ENCODE measurements at regions not wholly inside any gene's neighbourhood (a gene's known extent, or its start where the extent isn't known, plus 50 kb on each side); places are given as distances from the start of the nearest gene placed in this dataset.

- TF ChIP-seq ZC3H10 (CRISPR knock-in tag; IDR thresholded peaks at IDR 0.05) (no peak), RARB (CRISPR knock-in tag; IDR thresholded peaks at IDR 0.05) (no peak), TOX (CRISPR knock-in tag; IDR thresholded peaks at IDR 0.05; ENCODE audit: borderline replicate concordance) (no peak), CSRNP3 (CRISPR knock-in tag; IDR thresholded peaks at IDR 0.05) (no peak), GLIS3 (CRISPR knock-in tag; IDR thresholded peaks at IDR 0.05) (no peak), ZFP30 (CRISPR knock-in tag; IDR thresholded peaks at IDR 0.05) (no peak), ZNF565 (CRISPR knock-in tag; conservative IDR thresholded peaks at IDR 0.05; ENCODE audit: low read depth) (no peak), CREB5 (CRISPR knock-in tag; IDR thresholded peaks at IDR 0.05; ENCODE audit: low read depth) (no peak), PATZ1 (CRISPR knock-in tag; IDR thresholded peaks at IDR 0.05; ENCODE audit: borderline replicate concordance) (no peak)
- no peak for ATAC-seq
These were observed 671.3 kb upstream of the TBX3 start for GRCh38 chr12:115355301-115355700.

- ATAC-seq, result peak; percentile 97
- TF ChIP-seq ZNF565 (CRISPR knock-in tag; conservative IDR thresholded peaks at IDR 0.05; ENCODE audit: low read depth), result no peak
- TF ChIP-seq ZC3H10 (CRISPR knock-in tag; IDR thresholded peaks at IDR 0.05), result no peak
- TF ChIP-seq POU6F1 (CRISPR knock-in tag; IDR thresholded peaks at IDR 0.05; ENCODE audit: borderline replicate concordance, low read depth), result no peak
- TF ChIP-seq ISL1 (CRISPR knock-in tag; IDR thresholded peaks at IDR 0.05), result no peak
- no peak for TF ChIP-seq CREB5 (CRISPR knock-in tag; IDR thresholded peaks at IDR 0.05; ENCODE audit: low read depth)
- no peak for TF ChIP-seq ZFP3 (CRISPR knock-in tag; IDR thresholded peaks at IDR 0.05)
- TF ChIP-seq PPARA (CRISPR knock-in tag; IDR thresholded peaks at IDR 0.05; ENCODE audit: borderline replicate concordance), result no peak
- TF ChIP-seq TSHZ2 (CRISPR knock-in tag; IDR thresholded peaks at IDR 0.05), result no peak
- no peak for TF ChIP-seq BACH2 (CRISPR knock-in tag; IDR thresholded peaks at IDR 0.05; ENCODE audit: borderline replicate concordance)
- TF ChIP-seq ZNF70 (CRISPR knock-in tag; IDR thresholded peaks at IDR 0.05), result no peak
- no peak for TF ChIP-seq TOX (CRISPR knock-in tag; IDR thresholded peaks at IDR 0.05; ENCODE audit: borderline replicate concordance)
- TF ChIP-seq OSR1 (CRISPR knock-in tag; IDR thresholded peaks at IDR 0.05), result no peak
- TF ChIP-seq ARNTL (CRISPR knock-in tag; IDR thresholded peaks at IDR 0.05; ENCODE audit: borderline replicate concordance, low read depth), result no peak
- TF ChIP-seq TCF4 (CRISPR knock-in tag; IDR thresholded peaks at IDR 0.05; ENCODE audit: borderline replicate concordance), result no peak
These were observed 670.3 kb upstream of the TBX3 start for GRCh38 chr12:115354007-115354890.
